CD4-positive, alpha-beta T cell (primary cell): ENCODE measurements at regions not wholly inside any gene's neighbourhood (a gene's known extent, or its start where the extent isn't known, plus 50 kb on each side); places are given as distances from the start of the nearest gene placed in this dataset.

Source experiments
- ATAC-seq: fragments of 200-7000 bp; cut with Tn5 transposase; one replicate; pipeline ENCODE4 v1.10.0; 2022; ENCODE audit warnings: mild to moderate bottlenecking; ENCODE audit not compliant: poor library complexity
- CTCF ChIA-PET: fragments of 350-600 bp; sonication (Branson Sonifier 250); formaldehyde crosslinking; loops from one replicate; lab custom pipeline; 2021; ENCODE audit warnings: antibody characterized with exemption, inconsistent platforms; lab: Charles Lee
- POLR2A ChIA-PET: fragments of 350-600 bp; sonication (Branson Sonifier 250); formaldehyde crosslinking; loops from one replicate; lab custom pipeline; 2021; ENCODE audit warnings: antibody characterized with exemption, inconsistent platforms; lab: Charles Lee
- DNase-seq, 14 experiments: peaks; one replicate each; pipeline ENCODE4 v3.0.0-alpha.2; 2013 to 2020; ENCODE audit warnings: mixed read lengths in 2 of 14
- H3K27ac ChIP-seq, 2 donors: one replicate each; pipeline versions ENCODE4 v1.5.1 to v1.7.0; 2013; ENCODE audit warnings: low read length in 2 of 2, low read depth in 1 of 2, mild to moderate bottlenecking in 1 of 2
- H3K27me3 ChIP-seq, 2 experiments: 1 replicate in 1 of 2; 2 replicates in 1 of 2; pipeline versions ENCODE4 v1.6.1 to v1.7.0; 2013; ENCODE audit warnings: low read length in 2 of 2, control low read depth in 1 of 2, mild to moderate bottlenecking in 1 of 2, moderate library complexity in 1 of 2; ENCODE audit not compliant: insufficient read depth in 2 of 2, control insufficient read depth in 1 of 2
- H3K36me3 ChIP-seq: one replicate; pipeline ENCODE4 v1.6.1; 2013; ENCODE audit warnings: low read length, control low read depth; ENCODE audit not compliant: insufficient read depth
- H3K4me1 ChIP-seq: one replicate; pipeline ENCODE4 v1.6.1; 2013; ENCODE audit warnings: low read length, control low read depth; ENCODE audit not compliant: insufficient read depth
- H3K4me3 ChIP-seq: one replicate; pipeline ENCODE4 v1.5.1; 2013; ENCODE audit warnings: mild to moderate bottlenecking, low read length, moderate library complexity
- H3K9me3 ChIP-seq, 2 experiments: 1 replicate in 1 of 2; 2 replicates in 1 of 2; pipeline versions ENCODE4 v1.6.1 to v1.7.0; 2013; ENCODE audit warnings: low read length in 2 of 2, mild to moderate bottlenecking in 2 of 2, control low read depth in 1 of 2, moderate library complexity in 1 of 2; ENCODE audit not compliant: control insufficient read depth in 1 of 2, insufficient read depth in 1 of 2
- H3K27ac Mint-ChIP-seq: one replicate; pipeline ENCODE4 v1.8.0; 2020; ENCODE audit warnings: mixed read lengths
- H3K27me3 Mint-ChIP-seq: one replicate; pipeline ENCODE4 v1.8.0; 2021; ENCODE audit warnings: mixed read lengths
- H3K36me3 Mint-ChIP-seq: one replicate; pipeline ENCODE4 v1.8.0; 2021; ENCODE audit warnings: low read depth, mixed read lengths
- H3K4me1 Mint-ChIP-seq: one replicate; pipeline ENCODE4 v1.8.0; 2021; ENCODE audit warnings: low read depth, mixed read lengths
- H3K4me3 Mint-ChIP-seq: one replicate; pipeline ENCODE4 v1.8.0; 2020; ENCODE audit warnings: mild to moderate bottlenecking, mixed read lengths
- H3K9me3 Mint-ChIP-seq: one replicate; pipeline ENCODE4 v1.8.0; 2020; ENCODE audit warnings: mixed read lengths
- intact Hi-C, 2 experiments: fragments of 100-400 bp; cut with DNase I in 1 of 2; cut with micrococcal nuclease in 1 of 2; formaldehyde crosslinking; loops; one replicate each; pipeline versions ENCODE4 v1.15.1 to v1.9.0; 2023 to 2025; cut with DNase I, micrococcal nuclease
- TF ChIP-seq, protein P1 (sequence below): fragments of 200-600 bp; IDR thresholded peaks from one replicate; pipeline ENCODE4 v1.8.0; 2022; ENCODE audit warnings: antibody characterized with exemption, mild to moderate bottlenecking

DNA sequence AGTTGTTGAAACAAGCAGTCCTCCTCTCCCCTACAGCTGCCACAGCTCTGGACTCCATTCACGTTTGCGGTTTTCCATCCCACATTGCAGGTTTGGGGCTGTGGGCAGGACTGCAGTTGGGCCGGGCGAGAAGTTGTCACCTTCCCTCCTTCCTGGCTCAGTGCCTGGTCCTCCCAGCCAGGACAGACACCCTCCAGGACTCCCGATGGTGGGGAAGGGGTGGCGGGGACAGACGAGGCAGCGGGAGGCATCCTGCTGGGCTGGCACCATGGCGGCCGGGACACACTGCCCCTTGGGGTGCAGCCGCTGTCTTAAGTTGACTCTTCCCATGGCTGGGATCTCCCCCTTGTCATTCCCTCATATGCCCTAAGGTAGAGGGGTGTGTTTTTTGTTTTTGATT, 615.2 kb downstream of the BRD1 start:
- Mint-ChIP-seq H3K36me3 (no peaks in the 10 kb centered on the region), H3K4me1 (no peaks in the 10 kb centered on the region), H3K27ac (no peak overlapping the region), H3K4me3 (no peak overlapping the region), H3K27me3 (peaks cover 37% of the 10 kb centered on the region), H3K9me3 (peaks cover under 1% of the 10 kb centered on the region)
- Histone ChIP-seq H3K4me1 (no peaks in the 10 kb centered on the region), H3K4me3 (no peak overlapping the region), H3K27me3 (peaks cover 3 to 6% of the 10 kb centered on the region in 2 experiments), H3K9me3 (peaks cover 0 to 24% of the 10 kb centered on the region in 2 experiments), H3K36me3 (no peaks in the 10 kb centered on the region), H3K27ac (no peak overlapping the region)
- ChIA-PET POLR2A (no interaction called here), CTCF (no interaction called here)
- TF ChIP-seq, protein P1, sequence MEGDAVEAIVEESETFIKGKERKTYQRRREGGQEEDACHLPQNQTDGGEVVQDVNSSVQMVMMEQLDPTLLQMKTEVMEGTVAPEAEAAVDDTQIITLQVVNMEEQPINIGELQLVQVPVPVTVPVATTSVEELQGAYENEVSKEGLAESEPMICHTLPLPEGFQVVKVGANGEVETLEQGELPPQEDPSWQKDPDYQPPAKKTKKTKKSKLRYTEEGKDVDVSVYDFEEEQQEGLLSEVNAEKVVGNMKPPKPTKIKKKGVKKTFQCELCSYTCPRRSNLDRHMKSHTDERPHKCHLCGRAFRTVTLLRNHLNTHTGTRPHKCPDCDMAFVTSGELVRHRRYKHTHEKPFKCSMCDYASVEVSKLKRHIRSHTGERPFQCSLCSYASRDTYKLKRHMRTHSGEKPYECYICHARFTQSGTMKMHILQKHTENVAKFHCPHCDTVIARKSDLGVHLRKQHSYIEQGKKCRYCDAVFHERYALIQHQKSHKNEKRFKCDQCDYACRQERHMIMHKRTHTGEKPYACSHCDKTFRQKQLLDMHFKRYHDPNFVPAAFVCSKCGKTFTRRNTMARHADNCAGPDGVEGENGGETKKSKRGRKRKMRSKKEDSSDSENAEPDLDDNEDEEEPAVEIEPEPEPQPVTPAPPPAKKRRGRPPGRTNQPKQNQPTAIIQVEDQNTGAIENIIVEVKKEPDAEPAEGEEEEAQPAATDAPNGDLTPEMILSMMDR, result no peak
- intact Hi-C loops, result no loop called here
- ATAC-seq (no peak), DNase-seq (peak in 1 of 14 experiments; percentile 5)

DNA sequence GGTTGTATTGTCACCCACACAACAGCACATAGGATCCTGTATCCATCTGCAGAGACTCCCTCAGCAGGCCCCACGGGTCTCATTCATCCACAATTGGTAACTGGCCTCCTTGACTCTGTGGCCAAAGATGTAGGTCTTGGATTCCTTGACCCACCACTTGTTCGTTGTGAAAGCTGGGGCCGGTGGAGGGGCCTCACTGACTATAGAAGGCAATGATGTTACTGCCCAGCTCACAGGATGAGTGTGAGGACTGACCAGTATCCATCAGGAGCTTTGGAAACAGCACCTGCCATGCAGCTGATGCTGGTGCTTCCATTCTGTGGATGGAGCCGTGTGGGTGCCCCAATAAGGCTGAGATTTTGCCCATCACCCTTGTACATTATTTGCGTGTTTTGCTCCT, 615.7 kb downstream of the BRD1 start:
- no peak overlapping the region for H3K27ac ChIP-seq
- H3K27ac Mint-ChIP-seq, result no peak overlapping the region
- H3K36me3 Mint-ChIP-seq, result no peaks in the 10 kb centered on the region
- H3K9me3 Mint-ChIP-seq, result no peaks in the 10 kb centered on the region
- H3K27me3 Mint-ChIP-seq, result peaks cover 32% of the 10 kb centered on the region
- peaks cover 0 to 24% of the 10 kb centered on the region in 2 experiments for H3K9me3 ChIP-seq
- TF ChIP-seq, protein P1, result no peak
- H3K4me3 Mint-ChIP-seq, result no peak overlapping the region
- ChIA-PET POLR2A (no interaction called here), CTCF (no interaction called here)
- intact Hi-C loops, result no loop called here
- DNase-seq (no peak), ATAC-seq (no peak)
- H3K4me1 Mint-ChIP-seq, result no peaks in the 10 kb centered on the region
- peaks cover 1 to 3% of the 10 kb centered on the region in 2 experiments for H3K27me3 ChIP-seq
- no peak overlapping the region for H3K4me3 ChIP-seq
- no peaks in the 10 kb centered on the region for H3K36me3 ChIP-seq
- H3K4me1 ChIP-seq, result no peaks in the 10 kb centered on the region

DNA sequence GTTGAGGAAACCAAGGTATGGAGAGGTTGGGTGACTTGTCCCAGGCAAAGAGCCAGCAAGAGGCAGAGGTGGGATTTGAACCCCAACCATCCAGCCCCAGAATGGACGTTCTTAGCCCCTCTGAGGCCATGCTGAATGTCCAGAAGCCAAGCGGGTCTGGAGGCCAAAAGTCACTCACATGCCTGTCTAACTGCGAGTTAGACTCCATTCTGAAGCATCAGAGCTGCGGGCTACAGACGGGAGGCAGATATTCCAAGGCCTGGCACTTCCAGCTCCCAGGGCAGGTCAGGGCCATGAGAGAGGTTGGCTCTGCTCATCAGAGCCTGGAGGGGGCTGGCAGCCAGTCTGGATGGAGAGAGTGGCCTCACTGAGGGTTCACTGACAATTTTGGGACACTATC, 616.5 kb downstream of the BRD1 start:
- TF ChIP-seq, protein P1, result no peak

More for the DNA sequence above, 616.5 kb downstream of the BRD1 start:
- no peaks in the 10 kb centered on the region for H3K4me1 ChIP-seq
- H3K4me3 Mint-ChIP-seq, result no peak overlapping the region
- ATAC-seq, result no peak
- H3K4me3 ChIP-seq, result no peak overlapping the region
- H3K9me3 Mint-ChIP-seq, result no peaks in the 10 kb centered on the region
- no peaks in the 10 kb centered on the region for H3K36me3 ChIP-seq
- ChIA-PET CTCF (no interaction called here), POLR2A (no interaction called here)
- peaks cover 0 to 24% of the 10 kb centered on the region in 2 experiments for H3K9me3 ChIP-seq
- no peak overlapping the region for H3K27ac ChIP-seq
- peaks cover 33% of the 10 kb centered on the region for H3K27me3 Mint-ChIP-seq
- no peaks in the 10 kb centered on the region for H3K36me3 Mint-ChIP-seq
- no peak for DNase-seq
- no peaks in the 10 kb centered on the region for H3K27me3 ChIP-seq
- intact Hi-C loops, result no loop called here
- H3K27ac Mint-ChIP-seq, result no peak overlapping the region
- H3K4me1 Mint-ChIP-seq, result no peaks in the 10 kb centered on the region
